ENCODE measurements at regions not wholly inside any gene's neighbourhood (a gene's known extent, or its start where the extent isn't known, plus 50 kb on each side); places are given as distances from the start of the nearest gene placed in this dataset.

DNA sequence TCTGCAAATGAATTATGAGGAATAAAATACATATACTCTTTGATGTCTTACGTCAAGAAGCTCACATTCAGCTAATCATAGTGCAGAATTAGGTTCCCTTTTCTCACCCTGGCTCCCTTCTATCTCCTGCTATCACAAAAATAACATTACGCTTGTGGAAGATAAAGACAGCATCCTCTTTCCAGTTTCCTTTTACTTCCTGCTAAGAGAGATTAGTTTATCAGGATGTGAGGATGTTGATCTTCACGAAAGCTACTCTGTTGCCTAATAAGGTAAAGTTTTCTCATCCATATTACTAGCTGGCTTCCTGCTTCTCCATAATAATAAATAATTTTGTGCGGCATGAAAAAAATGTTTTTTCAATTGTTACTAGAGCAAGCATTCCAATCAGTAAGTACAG is 217.7 kb upstream of the DCN start:
- Histone ChIP-seq H3K4me1 (ENCODE audit: insufficient read depth, low read length) (no peaks in the 10 kb centered on the region), H3K79me2 (ENCODE audit: low read length) (no peaks in the 10 kb centered on the region), H4K20me1 (ENCODE audit: low read length) (no peaks in the 10 kb centered on the region), H3F3A (ENCODE audit: low read length, unreplicated experiment) (no peaks in the 10 kb centered on the region), H3K4me3 (ENCODE audit: low read length) (no peak overlapping the region), H3K4me2 (ENCODE audit: low read length) (no peak overlapping the region), H3K9me2 (replicated peaks; ENCODE audit: low read length) (no peaks in the 10 kb centered on the region), H3K27ac (ENCODE audit: low read length) (no peak overlapping the region), H3K36me3 (ENCODE audit: low read depth, low read length) (no peaks in the 10 kb centered on the region), H3K27me3 (ENCODE audit: low read length) (no peaks in the 10 kb centered on the region), H3K9me3 (ENCODE audit: low read length) (no peaks in the 10 kb centered on the region), H2AFZ (ENCODE audit: low read length) (no peak overlapping the region), H3K9ac (ENCODE audit: low read length) (no peak overlapping the region)
- intact Hi-C loops (cut with micrococcal nuclease), result no loop called here
- ChIA-PET CTCF (no interaction called here), POLR2A (ENCODE audit: unreplicated experiment) (no interaction called here)
- ATAC-seq (no peak), DNase-seq (no peak)
- TF ChIP-seq, protein P1, sequence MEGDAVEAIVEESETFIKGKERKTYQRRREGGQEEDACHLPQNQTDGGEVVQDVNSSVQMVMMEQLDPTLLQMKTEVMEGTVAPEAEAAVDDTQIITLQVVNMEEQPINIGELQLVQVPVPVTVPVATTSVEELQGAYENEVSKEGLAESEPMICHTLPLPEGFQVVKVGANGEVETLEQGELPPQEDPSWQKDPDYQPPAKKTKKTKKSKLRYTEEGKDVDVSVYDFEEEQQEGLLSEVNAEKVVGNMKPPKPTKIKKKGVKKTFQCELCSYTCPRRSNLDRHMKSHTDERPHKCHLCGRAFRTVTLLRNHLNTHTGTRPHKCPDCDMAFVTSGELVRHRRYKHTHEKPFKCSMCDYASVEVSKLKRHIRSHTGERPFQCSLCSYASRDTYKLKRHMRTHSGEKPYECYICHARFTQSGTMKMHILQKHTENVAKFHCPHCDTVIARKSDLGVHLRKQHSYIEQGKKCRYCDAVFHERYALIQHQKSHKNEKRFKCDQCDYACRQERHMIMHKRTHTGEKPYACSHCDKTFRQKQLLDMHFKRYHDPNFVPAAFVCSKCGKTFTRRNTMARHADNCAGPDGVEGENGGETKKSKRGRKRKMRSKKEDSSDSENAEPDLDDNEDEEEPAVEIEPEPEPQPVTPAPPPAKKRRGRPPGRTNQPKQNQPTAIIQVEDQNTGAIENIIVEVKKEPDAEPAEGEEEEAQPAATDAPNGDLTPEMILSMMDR (conservative IDR thresholded peaks at IDR 0.05; ENCODE audit: low read depth, low read length), result no peak
- TF ChIP-seq EZH2 (IDR thresholded peaks at IDR 0.05; ENCODE audit: low read length, unreplicated experiment), result no peak
- TF ChIP-seq EZH2phosphoT487 (IDR thresholded peaks at IDR 0.05; ENCODE audit: borderline replicate concordance, low read length), result no peak
- BruUV-seq (replicated peaks), result no TSS peak

DNA sequence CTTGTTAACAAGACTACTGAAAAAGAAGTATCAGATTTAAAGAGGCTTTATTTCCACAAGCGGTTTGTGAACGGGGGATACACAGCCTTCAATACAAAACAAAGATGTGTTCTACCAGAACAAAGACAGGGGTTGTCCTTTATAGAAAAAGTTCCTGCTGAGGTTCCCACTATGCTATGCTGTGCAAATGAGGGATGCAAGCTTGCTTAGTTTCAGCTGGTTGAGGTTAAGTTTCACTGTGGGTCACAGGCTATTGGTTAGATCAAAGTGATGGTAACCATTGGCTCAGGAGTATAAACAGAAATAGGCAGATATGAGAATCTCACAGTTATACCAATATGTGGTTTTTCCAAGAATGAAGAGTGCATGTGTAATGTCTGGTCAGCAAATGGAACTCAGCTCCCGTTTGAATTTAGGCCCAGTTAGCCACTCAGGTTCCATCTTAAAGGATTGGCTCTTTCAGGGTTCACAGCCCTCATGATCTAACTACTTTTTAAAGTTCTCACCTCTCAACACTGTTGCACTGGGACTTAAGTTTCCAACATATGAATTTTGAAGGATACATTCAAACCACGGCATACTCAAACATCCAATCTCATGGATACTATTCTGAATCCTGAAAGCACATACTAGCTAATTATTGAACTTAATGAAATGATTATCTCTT is 215.4 kb upstream of the DCN start:
- H3F3A ChIP-seq (ENCODE audit: low read length, unreplicated experiment), result no peaks in the 10 kb centered on the region
- intact Hi-C loops (cut with micrococcal nuclease), result no loop called here
- DNase-seq (no peak), ATAC-seq (no peak)
- H2AFZ ChIP-seq (ENCODE audit: low read length), result no peak overlapping the region
- TF ChIP-seq EZH2phosphoT487 (IDR thresholded peaks at IDR 0.05; ENCODE audit: borderline replicate concordance, low read length), result no peak
- no peak for TF ChIP-seq EZH2 (IDR thresholded peaks at IDR 0.05; ENCODE audit: low read length, unreplicated experiment)
- TF ChIP-seq, protein P1 (conservative IDR thresholded peaks at IDR 0.05; ENCODE audit: low read depth, low read length), result no peak
- no peak overlapping the region for H3K9ac ChIP-seq (ENCODE audit: low read length)
- H3K79me2 ChIP-seq (ENCODE audit: low read length), result no peaks in the 10 kb centered on the region
- H3K27ac ChIP-seq (ENCODE audit: low read length), result no peak overlapping the region
- POLR2A ChIA-PET (ENCODE audit: unreplicated experiment), result no interaction called here
- no peak overlapping the region for H3K4me2 ChIP-seq (ENCODE audit: low read length)
- no peaks in the 10 kb centered on the region for H3K27me3 ChIP-seq (ENCODE audit: low read length)
- H4K20me1 ChIP-seq (ENCODE audit: low read length), result no peaks in the 10 kb centered on the region
- CTCF ChIA-PET, result no interaction called here
- no peaks in the 10 kb centered on the region for H3K4me1 ChIP-seq (ENCODE audit: insufficient read depth, low read length)
- no peaks in the 10 kb centered on the region for H3K9me2 ChIP-seq (replicated peaks; ENCODE audit: low read length)
- H3K36me3 ChIP-seq (ENCODE audit: low read depth, low read length), result no peaks in the 10 kb centered on the region
- no TSS peak for BruUV-seq (replicated peaks)
- no peak overlapping the region for H3K4me3 ChIP-seq (ENCODE audit: low read length)
- H3K9me3 ChIP-seq (ENCODE audit: low read length), result no peaks in the 10 kb centered on the region

DNA sequence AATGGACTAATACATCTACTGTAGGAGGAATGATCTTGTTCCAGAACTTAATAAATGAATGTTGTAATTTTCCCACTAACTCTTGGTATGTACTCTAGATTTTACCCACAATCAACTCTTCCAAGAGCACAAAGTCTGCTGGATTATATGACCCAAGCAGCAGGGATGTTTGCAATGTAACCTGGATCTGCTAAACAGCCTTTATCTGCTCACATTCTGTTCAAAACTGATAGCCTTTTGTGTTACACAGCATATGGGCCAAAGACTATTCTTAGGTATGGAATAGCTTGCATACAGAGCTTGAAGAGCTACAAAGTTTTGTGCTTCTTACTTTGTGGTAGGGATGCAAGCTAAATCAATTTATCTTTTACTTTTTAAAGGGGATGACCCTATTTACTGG is 213.7 kb upstream of the DCN start:
- no peak overlapping the region for H3K27ac ChIP-seq (ENCODE audit: low read length)
- no peak overlapping the region for H3K4me3 ChIP-seq (ENCODE audit: low read length)
- DNase-seq, result no peak
- TF ChIP-seq EZH2 (IDR thresholded peaks at IDR 0.05; ENCODE audit: low read length, unreplicated experiment) (no peak), EZH2phosphoT487 (IDR thresholded peaks at IDR 0.05; ENCODE audit: borderline replicate concordance, low read length) (no peak)
- TF ChIP-seq, protein P1 (conservative IDR thresholded peaks at IDR 0.05; ENCODE audit: low read depth, low read length), result no peak
- no peak overlapping the region for H3K4me2 ChIP-seq (ENCODE audit: low read length)
- no peaks in the 10 kb centered on the region for H3K36me3 ChIP-seq (ENCODE audit: low read depth, low read length)
- no peaks in the 10 kb centered on the region for H3K9me2 ChIP-seq (replicated peaks; ENCODE audit: low read length)
- no peaks in the 10 kb centered on the region for H3K4me1 ChIP-seq (ENCODE audit: insufficient read depth, low read length)
- intact Hi-C loops (cut with micrococcal nuclease), result no loop called here
- no TSS peak for BruUV-seq (replicated peaks)
- H3K9ac ChIP-seq (ENCODE audit: low read length), result no peak overlapping the region
- H3F3A ChIP-seq (ENCODE audit: low read length, unreplicated experiment), result no peaks in the 10 kb centered on the region
- no peaks in the 10 kb centered on the region for H3K9me3 ChIP-seq (ENCODE audit: low read length)
- POLR2A ChIA-PET (ENCODE audit: unreplicated experiment), result no interaction called here
- CTCF ChIA-PET, result no interaction called here
- no peaks in the 10 kb centered on the region for H4K20me1 ChIP-seq (ENCODE audit: low read length)
- no peaks in the 10 kb centered on the region for H3K27me3 ChIP-seq (ENCODE audit: low read length)
- no peak overlapping the region for H2AFZ ChIP-seq (ENCODE audit: low read length)
- no peak for ATAC-seq
- H3K79me2 ChIP-seq (ENCODE audit: low read length), result no peaks in the 10 kb centered on the region

Measured in PC-3 (cell line).